ENCODE measurements at regions not wholly inside any gene's neighbourhood (a gene's known extent, or its start where the extent isn't known, plus 50 kb on each side); places are given as distances from the start of the nearest gene placed in this dataset.

GRCh38 chr4:19304028-19304427 is 947.7 kb upstream of the SLIT2 start:
- TF ChIP-seq BCL3 (CRISPR knock-in tag; IDR thresholded peaks at IDR 0.05): no peak
- no peak for TF ChIP-seq IKZF5 (CRISPR knock-in tag; IDR thresholded peaks at IDR 0.05)
- TF ChIP-seq ZNF780A (CRISPR knock-in tag; IDR thresholded peaks at IDR 0.05): no peak
- no peak for TF ChIP-seq ETS1 (CRISPR knock-in tag; IDR thresholded peaks at IDR 0.05)
- no peak for TF ChIP-seq POLR2A (IDR thresholded peaks at IDR 0.05; ENCODE audit: insufficient read depth in 1 of 2, low read depth in 2 of 2, low read length in 2 of 2)
- no peak for TF ChIP-seq HDAC1 (CRISPR knock-in tag; IDR thresholded peaks at IDR 0.05)
- TF ChIP-seq NR2F1 (CRISPR knock-in tag; IDR thresholded peaks at IDR 0.05): no peak
- TF ChIP-seq ZSCAN29 (CRISPR knock-in tag; conservative IDR thresholded peaks at IDR 0.05): no peak
- TF ChIP-seq ZNF3 (CRISPR knock-in tag; IDR thresholded peaks at IDR 0.05): no peak
- no peak for TF ChIP-seq RNF219 (CRISPR knock-in tag; IDR thresholded peaks at IDR 0.05)
- TF ChIP-seq CEBPB (IDR thresholded peaks at IDR 0.05; ENCODE audit: borderline replicate concordance, low read depth, low read length): no peak
- TF ChIP-seq JUNB (CRISPR knock-in tag; IDR thresholded peaks at IDR 0.05; ENCODE audit: borderline replicate concordance): no peak
- TF ChIP-seq ZNF770 (CRISPR knock-in tag; IDR thresholded peaks at IDR 0.05): no peak
- no peak for TF ChIP-seq MZF1 (CRISPR knock-in tag; IDR thresholded peaks at IDR 0.05; ENCODE audit: borderline replicate concordance)

All from HepG2 (cell line).